Activated T-helper 1 cell treated with anti-CD3 and anti-CD28 coated beads, Interleukin-12 subunit alpha, Interleukin-12 subunit beta, Interleukin-2, Interleukin-4 antibody, amounts not matched to agents 30 ng/mL and 10 ng/mL and 1 ng/mL, durations not matched to agents 14 hours and 24 hours and 36 hours (primary cell): ENCODE measurements at regions not wholly inside any gene's neighbourhood (a gene's known extent, or its start where the extent isn't known, plus 50 kb on each side); places are given as distances from the start of the nearest gene placed in this dataset.
"Not testable (repeated sequence)": the region's sequence is repeated elsewhere in the genome, so short reads cannot be mapped to it uniquely, and the experiment has no call there.

Experiments
- DNase-seq: peaks from one replicate; pipeline ENCODE4 v3.0.0; 2021; ENCODE audit warnings: low spot score
- H3K27ac Mint-ChIP-seq: one replicate; pipeline ENCODE4 v1.8.0; 2021; ENCODE audit warnings: mild to moderate bottlenecking, mixed read lengths
- H3K27me3 Mint-ChIP-seq: one replicate; pipeline ENCODE4 v1.8.0; 2022; ENCODE audit warnings: mild to moderate bottlenecking, moderate library complexity, mixed read lengths; ENCODE audit not compliant: insufficient read depth
- H3K36me3 Mint-ChIP-seq: one replicate; pipeline ENCODE4 v1.8.0; 2021; ENCODE audit warnings: low read depth, mixed read lengths
- H3K4me1 Mint-ChIP-seq: one replicate; pipeline ENCODE4 v1.8.0; 2021; ENCODE audit warnings: low read depth, mixed read lengths
- H3K4me3 Mint-ChIP-seq: one replicate; pipeline ENCODE4 v1.8.0; 2021; ENCODE audit warnings: mild to moderate bottlenecking, moderate library complexity, mixed read lengths
- H3K9me3 Mint-ChIP-seq: one replicate; pipeline ENCODE4 v1.8.0; 2021; ENCODE audit warnings: mixed read lengths
- intact Hi-C: fragments of 100-400 bp; cut with micrococcal nuclease; formaldehyde crosslinking; loops from one replicate; pipeline ENCODE4 v1.15.1; 2024

GRCh38 chr1:233744779-233745513, 131.0 kb downstream of the KCNK1 start:
- Mint-ChIP-seq H3K4me3 (no peak overlapping the region), H3K27me3 (no peaks in the 10 kb centered on the region)
- no peak for DNase-seq

GRCh38 chr1:233750139-233750538, 136.2 kb downstream of the KCNK1 start:
- H3K9me3 Mint-ChIP-seq, result no peaks in the 10 kb centered on the region
- H3K36me3 Mint-ChIP-seq, result no peaks in the 10 kb centered on the region
- H3K27me3 Mint-ChIP-seq, result peaks cover 2% of the 10 kb centered on the region
- no peak overlapping the region for H3K4me3 Mint-ChIP-seq
- no peak for DNase-seq
- intact Hi-C loops, result no loop called here
- H3K27ac Mint-ChIP-seq, result no peak overlapping the region
- no peaks in the 10 kb centered on the region for H3K4me1 Mint-ChIP-seq

More at GRCh38 chr1:233744779-233745513, 131.0 kb downstream of the KCNK1 start:
- Mint-ChIP-seq H3K9me3 (no peaks in the 10 kb centered on the region), H3K4me1 (no peaks in the 10 kb centered on the region), H3K27ac (no peak overlapping the region), H3K36me3 (no peaks in the 10 kb centered on the region)
- intact Hi-C loops, result no loop called here

- no peak for DNase-seq
- Mint-ChIP-seq H3K27me3 (no peaks in the 10 kb centered on the region), H3K9me3 (no peaks in the 10 kb centered on the region), H3K27ac (no peak overlapping the region), H3K4me3 (no peak overlapping the region), H3K36me3 (no peaks in the 10 kb centered on the region), H3K4me1 (no peaks in the 10 kb centered on the region)
- intact Hi-C loops, result no loop called here
These were observed 144.8 kb upstream of the SLC35F3 start for GRCh38 chr1:233759665-233760064.

- H3K36me3 Mint-ChIP-seq, intact Hi-C loops, H3K4me1 Mint-ChIP-seq, H3K4me3 Mint-ChIP-seq, DNase-seq, H3K27ac Mint-ChIP-seq, H3K9me3 Mint-ChIP-seq, H3K27me3 Mint-ChIP-seq: not testable (repeated sequence)
These were observed 140.2 kb upstream of the SLC35F3 start for GRCh38 chr1:233764304-233764703.

- Mint-ChIP-seq H3K4me3 (no peak overlapping the region), H3K9me3 (peaks cover 4% of the 10 kb centered on the region), H3K36me3 (no peaks in the 10 kb centered on the region), H3K27ac (no peak overlapping the region), H3K27me3 (no peaks in the 10 kb centered on the region), H3K4me1 (no peaks in the 10 kb centered on the region)
- no peak for DNase-seq
- intact Hi-C loops, result no loop called here
These were observed 126.9 kb upstream of the SLC35F3 start for GRCh38 chr1:233777566-233777965.

GRCh38 chr1:233780049-233780448, 124.4 kb upstream of the SLC35F3 start:
- DNase-seq, result no peak
- Mint-ChIP-seq H3K9me3 (peaks cover 4% of the 10 kb centered on the region), H3K27ac (no peak overlapping the region), H3K4me1 (no peaks in the 10 kb centered on the region), H3K4me3 (no peak overlapping the region), H3K27me3 (no peaks in the 10 kb centered on the region), H3K36me3 (no peaks in the 10 kb centered on the region)
- intact Hi-C loops, result no loop called here

GRCh38 chr1:233782937-233783586, 121.4 kb upstream of the SLC35F3 start:
- Mint-ChIP-seq H3K4me3 (no peak overlapping the region), H3K27ac (no peak overlapping the region), H3K36me3 (no peaks in the 10 kb centered on the region), H3K27me3 (no peaks in the 10 kb centered on the region), H3K4me1 (no peaks in the 10 kb centered on the region), H3K9me3 (peaks cover 4% of the 10 kb centered on the region)
- intact Hi-C loops, result no loop called here
- DNase-seq, result no peak

- no peaks in the 10 kb centered on the region for H3K4me1 Mint-ChIP-seq
- H3K27ac Mint-ChIP-seq, result no peak overlapping the region
- no peaks in the 10 kb centered on the region for H3K36me3 Mint-ChIP-seq
- intact Hi-C loops, result no loop called here
- peaks cover 4% of the 10 kb centered on the region for H3K27me3 Mint-ChIP-seq
- no peak for DNase-seq
- no peaks in the 10 kb centered on the region for H3K9me3 Mint-ChIP-seq
- H3K4me3 Mint-ChIP-seq, result no peak overlapping the region
These were observed 116.9 kb upstream of the SLC35F3 start for GRCh38 chr1:233787599-233787998.

- H3K27ac Mint-ChIP-seq, result no peak overlapping the region
- intact Hi-C loops, result no loop called here
- H3K4me1 Mint-ChIP-seq, result no peaks in the 10 kb centered on the region
- no peak overlapping the region for H3K4me3 Mint-ChIP-seq
- H3K27me3 Mint-ChIP-seq, result peaks cover 4% of the 10 kb centered on the region
- no peak for DNase-seq
- H3K36me3 Mint-ChIP-seq, result no peaks in the 10 kb centered on the region
- no peaks in the 10 kb centered on the region for H3K9me3 Mint-ChIP-seq
These were observed 115.8 kb upstream of the SLC35F3 start for GRCh38 chr1:233788687-233789086.

GRCh38 chr1:233790121-233790520, 114.4 kb upstream of the SLC35F3 start:
- Mint-ChIP-seq H3K27me3 (peaks cover 4% of the 10 kb centered on the region), H3K36me3 (no peaks in the 10 kb centered on the region), H3K9me3 (no peaks in the 10 kb centered on the region), H3K27ac (no peak overlapping the region), H3K4me1 (no peaks in the 10 kb centered on the region), H3K4me3 (no peak overlapping the region)
- intact Hi-C loops, result loop anchor here (5.0 kb wide), 1 partner anchor 193 kb away; no protein-coding TSS in a partner anchor
- DNase-seq, result no peak

GRCh38 chr1:233790662-233791371, 113.7 kb upstream of the SLC35F3 start:
- no peaks in the 10 kb centered on the region for H3K9me3 Mint-ChIP-seq
- H3K4me1 Mint-ChIP-seq, result no peaks in the 10 kb centered on the region
- no peak overlapping the region for H3K27ac Mint-ChIP-seq
- DNase-seq, result peak; percentile 8
- no peaks in the 10 kb centered on the region for H3K36me3 Mint-ChIP-seq
- no peak overlapping the region for H3K4me3 Mint-ChIP-seq
- peaks cover 4% of the 10 kb centered on the region for H3K27me3 Mint-ChIP-seq
- intact Hi-C loops, result loop anchor here (1.0 to 5.0 kb wide), 4 partner anchors 194 to 487 kb away; no protein-coding TSS in a partner anchor

- no peaks in the 10 kb centered on the region for H3K9me3 Mint-ChIP-seq
- no peaks in the 10 kb centered on the region for H3K36me3 Mint-ChIP-seq
- intact Hi-C loops, result loop anchor here (1.0 to 5.0 kb wide), 4 partner anchors 194 to 487 kb away; no protein-coding TSS in a partner anchor
- H3K27me3 Mint-ChIP-seq, result peaks cover 6% of the 10 kb centered on the region
- no peak overlapping the region for H3K27ac Mint-ChIP-seq
- DNase-seq, result no peak
- H3K4me3 Mint-ChIP-seq, result no peak overlapping the region
- H3K4me1 Mint-ChIP-seq, result no peaks in the 10 kb centered on the region
These were observed 113.1 kb upstream of the SLC35F3 start for GRCh38 chr1:233791372-233791703.

- Mint-ChIP-seq H3K36me3 (no peaks in the 10 kb centered on the region), H3K27ac (no peak overlapping the region), H3K9me3 (no peaks in the 10 kb centered on the region), H3K4me3 (no peak overlapping the region), H3K4me1 (no peaks in the 10 kb centered on the region), H3K27me3 (peaks cover 6% of the 10 kb centered on the region)
- DNase-seq, result no peak
- intact Hi-C loops, result loop anchor here (1.0 to 5.0 kb wide), 4 partner anchors 194 to 487 kb away; no protein-coding TSS in a partner anchor
These were observed 112.8 kb upstream of the SLC35F3 start for GRCh38 chr1:233791721-233792120.
